Gastrocnemius medialis (tissue), 4 donors: ENCODE measurements at regions not wholly inside any gene's neighbourhood (a gene's known extent, or its start where the extent isn't known, plus 50 kb on each side); places are given as distances from the start of the nearest gene placed in this dataset.

ENCODE experiments used
- ATAC-seq, 2 donors: fragments of 150-250 bp; one replicate each; pipeline ENCODE4 v1.9.1; 2016
- DNase-seq, 2 donors: peaks; one replicate each; pipeline ENCODE4 v3.0.0-alpha.2; 2019
- H3K27ac ChIP-seq, 4 donors: fragments of 200-600 bp; sonication (generic); 1 replicate in 1 of 4; 2 replicates in 3 of 4; pipeline ENCODE4 v1.5.1; 2016 to 2018; ENCODE audit warnings: mild to moderate bottlenecking in 2 of 4, moderate library complexity in 1 of 4
- H3K27me3 ChIP-seq, 3 donors: fragments of 200-600 bp; sonication (generic) in 2 of 3; 1 replicate in 1 of 3; 2 replicates in 2 of 3; pipeline versions ENCODE4 v1.5.1 to v1.6.0; 2016 to 2019; ENCODE audit warnings: mild to moderate bottlenecking in 1 of 3, moderate library complexity in 1 of 3
- H3K36me3 ChIP-seq, 2 donors: fragments of 200-600 bp; sonication (generic) in 1 of 2; one replicate each; pipeline ENCODE4 v1.5.1; 2017 to 2018
- H3K4me1 ChIP-seq, 2 donors: fragments of 200-600 bp; sonication (generic) in 1 of 2; one replicate each; pipeline ENCODE4 v1.5.1; 2016 to 2017; ENCODE audit warnings: mild to moderate bottlenecking in 2 of 2
- H3K4me3 ChIP-seq, 4 donors: fragments of 200-600 bp; sonication (generic) in 3 of 4; 1 replicate in 1 of 4; 2 replicates in 3 of 4; pipeline ENCODE4 v1.5.1; 2016 to 2019; ENCODE audit warnings: mild to moderate bottlenecking in 2 of 4
- H3K9me3 ChIP-seq, 3 donors: fragments of 200-600 bp; sonication (generic) in 2 of 3; 1 replicate in 1 of 3; 2 replicates in 2 of 3; pipeline ENCODE4 v1.5.1; 2016 to 2019
- CTCF ChIP-seq, 5 experiments: fragments of 450-650 bp in 3 of 5; fragments of 200-600 bp in 2 of 5; sonication (generic) in 2 of 5; IDR thresholded peaks in 4 of 5; conservative IDR thresholded peaks in 1 of 5; 1 replicate in 4 of 5; 2 replicates in 1 of 5; pipeline ENCODE4 v1.5.1; 2016 to 2019; ENCODE audit warnings: antibody characterized with exemption in 5 of 5, mild to moderate bottlenecking in 3 of 5, moderate library complexity in 3 of 5
- POLR2A ChIP-seq, 2 donors: fragments of 450-650 bp; IDR thresholded peaks; one replicate each; pipeline ENCODE4 v1.6.1; 2017; ENCODE audit warnings: antibody characterized with exemption in 2 of 2, mild to moderate bottlenecking in 2 of 2, moderate library complexity in 2 of 2
- in situ Hi-C, 4 donors: fragments of 200-750 bp; cut with MboI; loops; one replicate each; pipeline versions ENCODE4 v1.15.0 to v1.8.0; 2017; ENCODE audit warnings: low sequenced_read_pairs in 4 of 4
- intact Hi-C: fragments of 100-400 bp; cut with DNase I; formaldehyde crosslinking; loops from one replicate; pipeline ENCODE4 v1.15.1; 2023; ENCODE audit warnings: low total_unique reads

- in situ Hi-C loops = no loop called here
Measured at GRCh38 chr12:92458996-92459395, 243.8 kb upstream of the PLEKHG7 start.

GRCh38 chr12:92457458-92458180 is 245.2 kb upstream of the PLEKHG7 start:
- in situ Hi-C loops (no loop called here), intact Hi-C loops (no loop called here)
- Histone ChIP-seq H3K9me3 (no peaks in the 10 kb centered on the region), H3K36me3 (no peaks in the 10 kb centered on the region), H3K27ac (no peak overlapping the region), H3K27me3 (no peaks in the 10 kb centered on the region), H3K4me3 (no peak overlapping the region), H3K4me1 (peaks cover 11 to 16% of the 10 kb centered on the region in 2 donors)
- no peak for DNase-seq
- TF ChIP-seq POLR2A (IDR thresholded peaks at IDR 0.05) = no peak
- no peak for TF ChIP-seq CTCF (IDR thresholded peaks at IDR 0.05 in 4 of 5, conservative IDR thresholded peaks at IDR 0.05 in 1 of 5)
- ATAC-seq = no peak

More at GRCh38 chr12:92458996-92459395, 243.8 kb upstream of the PLEKHG7 start:
- peaks cover 11 to 22% of the 10 kb centered on the region in 2 donors for H3K4me1 ChIP-seq
- DNase-seq (no peak), ATAC-seq (no peak)
- TF ChIP-seq CTCF (IDR thresholded peaks at IDR 0.05 in 4 of 5, conservative IDR thresholded peaks at IDR 0.05 in 1 of 5) (no peak), POLR2A (IDR thresholded peaks at IDR 0.05) (no peak)
- intact Hi-C loops = no loop called here
- no peaks in the 10 kb centered on the region for H3K9me3 ChIP-seq
- no peak overlapping the region for H3K4me3 ChIP-seq
- H3K27ac ChIP-seq = no peak overlapping the region
- no peaks in the 10 kb centered on the region for H3K36me3 ChIP-seq
- no peaks in the 10 kb centered on the region for H3K27me3 ChIP-seq

GRCh38 chr12:92452763-92453162 is 250.0 kb upstream of the PLEKHG7 start:
- H3K4me3 ChIP-seq = no peak overlapping the region
- no peaks in the 10 kb centered on the region for H3K4me1 ChIP-seq
- H3K9me3 ChIP-seq = no peaks in the 10 kb centered on the region
- DNase-seq = no peak
- no peak for ATAC-seq
- no peaks in the 10 kb centered on the region for H3K36me3 ChIP-seq
- TF ChIP-seq POLR2A (IDR thresholded peaks at IDR 0.05) = no peak
- no peak for TF ChIP-seq CTCF (IDR thresholded peaks at IDR 0.05 in 4 of 5, conservative IDR thresholded peaks at IDR 0.05 in 1 of 5)
- in situ Hi-C loops = no loop called here
- H3K27ac ChIP-seq = no peak overlapping the region
- intact Hi-C loops = no loop called here
- H3K27me3 ChIP-seq = no peaks in the 10 kb centered on the region

- TF ChIP-seq CTCF (IDR thresholded peaks at IDR 0.05 in 4 of 5, conservative IDR thresholded peaks at IDR 0.05 in 1 of 5) = no peak
- no peak for TF ChIP-seq POLR2A (IDR thresholded peaks at IDR 0.05)
- no peaks in the 10 kb centered on the region for H3K36me3 ChIP-seq
- ATAC-seq (no peak), DNase-seq (no peak)
- H3K4me3 ChIP-seq = no peak overlapping the region
- intact Hi-C loops (no loop called here), in situ Hi-C loops (no loop called here)
- H3K4me1 ChIP-seq = peaks cover 9 to 10% of the 10 kb centered on the region in 2 donors
- peak overlapping the region; percentile 65 to 76 (median 71) for H3K27ac ChIP-seq
- H3K27me3 ChIP-seq = no peaks in the 10 kb centered on the region
- no peaks in the 10 kb centered on the region for H3K9me3 ChIP-seq
Measured at GRCh38 chr12:92446083-92446460, 256.7 kb upstream of the PLEKHG7 start.
